ENCODE measurements at regions not wholly inside any gene's neighbourhood (a gene's known extent, or its start where the extent isn't known, plus 50 kb on each side); places are given as distances from the start of the nearest gene placed in this dataset.

DNA sequence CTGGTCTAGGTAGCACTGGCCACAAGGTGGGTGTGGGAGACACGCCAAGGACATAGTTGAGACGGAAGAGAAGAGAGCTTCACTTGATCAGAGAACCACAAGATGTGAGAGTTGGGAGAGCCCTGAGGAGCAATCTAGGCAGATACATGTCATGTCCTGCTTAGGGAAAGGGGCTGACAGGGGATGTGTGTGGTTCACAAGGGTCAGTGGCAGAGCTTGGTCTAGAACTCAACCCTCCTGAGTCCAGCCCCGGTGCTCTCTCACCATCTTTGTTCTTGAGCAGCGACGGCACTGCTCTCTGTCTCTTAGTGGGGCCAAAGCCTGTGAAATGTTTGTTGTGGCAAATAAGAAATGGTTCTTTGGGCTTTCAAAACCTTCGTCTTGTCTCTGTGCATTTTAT lies 243.5 kb upstream of the ROPN1 start:
- H3F3A ChIP-seq (ENCODE audit: control insufficient read depth, insufficient read depth), result no peaks in the 10 kb centered on the region
- no peak overlapping the region for H3K4me3 ChIP-seq (ENCODE audit: low read length)
- no peak overlapping the region for H3K4me2 ChIP-seq (ENCODE audit: low read length)
- H3K4me1 ChIP-seq (ENCODE audit: control insufficient read depth, low read length), result no peaks in the 10 kb centered on the region
- no peaks in the 10 kb centered on the region for H3K9me3 ChIP-seq (ENCODE audit: control insufficient read depth, insufficient read depth, low read length)
- H3K79me2 ChIP-seq (ENCODE audit: control insufficient read depth, low read length), result no peaks in the 10 kb centered on the region
- no peaks in the 10 kb centered on the region for H3K27me3 ChIP-seq (ENCODE audit: control insufficient read depth, low read length)
- H4K20me1 ChIP-seq (ENCODE audit: control insufficient read depth, insufficient read depth, low read depth, low read length), result no peaks in the 10 kb centered on the region
- no peaks in the 10 kb centered on the region for H3K9me2 ChIP-seq (replicated peaks; ENCODE audit: control insufficient read depth, low read length)
- no peaks in the 10 kb centered on the region for H3K36me3 ChIP-seq (ENCODE audit: control insufficient read depth, low read length)
- TF ChIP-seq EZH2phosphoT487 (IDR thresholded peaks at IDR 0.05; ENCODE audit: borderline replicate concordance, low read length), result no peak
- TF ChIP-seq, protein P1, sequence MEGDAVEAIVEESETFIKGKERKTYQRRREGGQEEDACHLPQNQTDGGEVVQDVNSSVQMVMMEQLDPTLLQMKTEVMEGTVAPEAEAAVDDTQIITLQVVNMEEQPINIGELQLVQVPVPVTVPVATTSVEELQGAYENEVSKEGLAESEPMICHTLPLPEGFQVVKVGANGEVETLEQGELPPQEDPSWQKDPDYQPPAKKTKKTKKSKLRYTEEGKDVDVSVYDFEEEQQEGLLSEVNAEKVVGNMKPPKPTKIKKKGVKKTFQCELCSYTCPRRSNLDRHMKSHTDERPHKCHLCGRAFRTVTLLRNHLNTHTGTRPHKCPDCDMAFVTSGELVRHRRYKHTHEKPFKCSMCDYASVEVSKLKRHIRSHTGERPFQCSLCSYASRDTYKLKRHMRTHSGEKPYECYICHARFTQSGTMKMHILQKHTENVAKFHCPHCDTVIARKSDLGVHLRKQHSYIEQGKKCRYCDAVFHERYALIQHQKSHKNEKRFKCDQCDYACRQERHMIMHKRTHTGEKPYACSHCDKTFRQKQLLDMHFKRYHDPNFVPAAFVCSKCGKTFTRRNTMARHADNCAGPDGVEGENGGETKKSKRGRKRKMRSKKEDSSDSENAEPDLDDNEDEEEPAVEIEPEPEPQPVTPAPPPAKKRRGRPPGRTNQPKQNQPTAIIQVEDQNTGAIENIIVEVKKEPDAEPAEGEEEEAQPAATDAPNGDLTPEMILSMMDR (IDR thresholded peaks at IDR 0.05; ENCODE audit: low read depth, low read length, poor library complexity, severe bottlenecking), result no peak
- H3K27ac ChIP-seq (ENCODE audit: low read depth, low read length), result no peak overlapping the region

DNA sequence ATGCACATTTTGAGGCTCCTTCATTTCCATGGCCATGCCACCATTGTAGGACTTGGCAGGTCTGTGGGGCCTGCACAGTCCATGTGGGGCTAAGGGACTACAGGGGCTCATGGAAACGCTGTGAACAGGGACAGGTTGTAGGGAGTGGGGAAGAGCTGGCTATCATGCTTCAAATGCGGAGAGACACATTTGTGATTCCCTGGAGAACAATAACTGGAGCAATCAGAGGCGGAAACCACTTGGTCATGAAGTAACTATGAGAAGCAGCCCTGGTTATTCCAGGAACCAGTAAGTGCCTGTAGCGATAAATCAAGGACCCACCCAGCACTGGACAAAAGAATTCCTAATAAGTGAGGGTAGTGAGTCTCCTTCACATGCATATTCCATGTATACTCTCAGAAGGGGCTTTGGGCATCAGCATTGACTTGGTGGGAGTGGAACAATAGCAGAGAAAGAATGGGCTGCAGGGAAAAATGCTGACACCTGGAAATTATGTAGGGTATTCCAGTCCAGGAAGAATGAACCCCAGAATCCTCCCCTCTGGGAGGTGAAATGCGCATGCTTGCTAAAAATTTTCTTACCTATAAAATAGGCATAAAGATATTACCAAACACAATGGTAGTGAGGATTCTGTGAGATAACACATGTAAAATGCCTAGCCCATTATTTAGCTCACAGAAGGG lies 251.4 kb upstream of the ROPN1 start:
- Histone ChIP-seq H3K79me2 (ENCODE audit: control insufficient read depth, low read length) (no peaks in the 10 kb centered on the region), H3K27me3 (ENCODE audit: control insufficient read depth, low read length) (0 out of 2 replicates have a peak, but pooled peaks cover 3% of the 10 kb centered on the region), H3K36me3 (ENCODE audit: control insufficient read depth, low read length) (no peaks in the 10 kb centered on the region), H3K4me3 (ENCODE audit: low read length) (no peak overlapping the region), H3K9me2 (replicated peaks; ENCODE audit: control insufficient read depth, low read length) (no peaks in the 10 kb centered on the region), H3K9me3 (ENCODE audit: control insufficient read depth, insufficient read depth, low read length) (no peaks in the 10 kb centered on the region), H3K27ac (ENCODE audit: low read depth, low read length) (no peak overlapping the region), H3K4me2 (ENCODE audit: low read length) (no peak overlapping the region), H3F3A (ENCODE audit: control insufficient read depth, insufficient read depth) (no peaks in the 10 kb centered on the region), H3K4me1 (ENCODE audit: control insufficient read depth, low read length) (no peaks in the 10 kb centered on the region), H4K20me1 (ENCODE audit: control insufficient read depth, insufficient read depth, low read depth, low read length) (no peaks in the 10 kb centered on the region)
- no peak for TF ChIP-seq EZH2phosphoT487 (IDR thresholded peaks at IDR 0.05; ENCODE audit: borderline replicate concordance, low read length)
- TF ChIP-seq, protein P1 (IDR thresholded peaks at IDR 0.05; ENCODE audit: low read depth, low read length, poor library complexity, severe bottlenecking), result no peak

GRCh38 chr3:124246376-124246775 lies 254.5 kb upstream of the ROPN1 start:
- Histone ChIP-seq H3K4me2 (ENCODE audit: low read length) (no peak overlapping the region), H3K79me2 (ENCODE audit: control insufficient read depth, low read length) (no peaks in the 10 kb centered on the region), H3K9me3 (ENCODE audit: control insufficient read depth, insufficient read depth, low read length) (no peaks in the 10 kb centered on the region), H4K20me1 (ENCODE audit: control insufficient read depth, insufficient read depth, low read depth, low read length) (no peaks in the 10 kb centered on the region), H3K9me2 (replicated peaks; ENCODE audit: control insufficient read depth, low read length) (no peaks in the 10 kb centered on the region), H3K27me3 (ENCODE audit: control insufficient read depth, low read length) (peaks cover 3% of the 10 kb centered on the region; the same call in 1 of the 2 replicates), H3K27ac (ENCODE audit: low read depth, low read length) (no peak overlapping the region), H3K4me3 (ENCODE audit: low read length) (no peak overlapping the region), H3F3A (ENCODE audit: control insufficient read depth, insufficient read depth) (no peaks in the 10 kb centered on the region), H3K4me1 (ENCODE audit: control insufficient read depth, low read length) (no peaks in the 10 kb centered on the region), H3K36me3 (ENCODE audit: control insufficient read depth, low read length) (no peaks in the 10 kb centered on the region)
- no peak for TF ChIP-seq EZH2phosphoT487 (IDR thresholded peaks at IDR 0.05; ENCODE audit: borderline replicate concordance, low read length)
- TF ChIP-seq, protein P1 (IDR thresholded peaks at IDR 0.05; ENCODE audit: low read depth, low read length, poor library complexity, severe bottlenecking), result no peak

All from DOHH2 (cell line).